Germinal center (tissue), 1 donor: ENCODE measurements at regions not wholly inside any gene's neighbourhood (a gene's known extent, or its start where the extent isn't known, plus 50 kb on each side); places are given as distances from the start of the nearest gene placed in this dataset.

ENCODE experiments used
- DNase-seq: peaks from one replicate; pipeline ENCODE4 v3.0.0; 2012; ENCODE audit warnings: mixed read lengths, low spot score

DNA sequence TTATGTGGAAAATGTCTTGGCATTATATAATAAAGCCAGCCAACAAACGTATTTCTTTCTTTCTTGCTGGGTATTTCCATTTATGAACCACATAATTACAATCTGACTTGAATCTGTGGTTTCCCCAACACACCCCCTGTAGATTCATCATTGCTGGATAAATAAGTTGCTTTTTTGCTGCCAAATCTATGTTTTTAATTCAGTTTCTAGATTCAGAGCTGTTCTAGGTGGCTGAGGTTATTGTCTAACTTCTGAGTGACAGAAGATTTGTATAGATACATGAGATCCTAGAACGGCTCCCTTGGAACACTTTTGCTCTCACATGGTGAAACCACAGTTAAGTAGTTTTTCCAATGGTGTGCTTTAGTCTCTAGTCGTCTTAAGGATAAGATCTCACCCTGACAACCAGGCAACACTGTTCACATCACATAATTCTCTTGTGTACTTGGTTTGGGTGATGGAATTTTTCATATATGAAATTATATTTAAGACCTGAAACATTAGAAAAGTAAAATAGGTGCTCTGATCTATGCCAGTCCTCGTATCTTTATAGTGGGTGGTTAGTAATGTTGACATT is 239.1 kb downstream of the KLF12 start:
- no peak for DNase-seq

DNA sequence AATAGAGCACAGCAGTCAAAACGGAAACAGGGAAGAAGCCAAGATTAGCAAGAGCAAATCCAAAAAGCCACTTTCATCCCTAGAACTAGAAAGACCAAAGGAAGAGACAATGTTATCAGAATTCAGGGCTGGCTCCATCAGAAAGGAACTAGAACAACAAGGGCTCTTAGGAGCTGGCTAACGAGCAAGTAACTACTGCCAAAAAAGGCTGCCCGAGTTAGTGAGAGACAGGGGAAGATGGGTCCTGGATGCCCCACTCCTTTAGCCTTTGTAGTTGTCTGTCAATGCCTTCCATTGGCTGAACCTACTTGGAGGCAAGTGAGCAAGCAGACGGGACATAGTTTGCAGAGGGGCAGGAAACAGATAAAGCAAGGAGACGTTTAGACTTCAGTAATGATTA is 240.4 kb downstream of the KLF12 start:
- no peak for DNase-seq

DNA sequence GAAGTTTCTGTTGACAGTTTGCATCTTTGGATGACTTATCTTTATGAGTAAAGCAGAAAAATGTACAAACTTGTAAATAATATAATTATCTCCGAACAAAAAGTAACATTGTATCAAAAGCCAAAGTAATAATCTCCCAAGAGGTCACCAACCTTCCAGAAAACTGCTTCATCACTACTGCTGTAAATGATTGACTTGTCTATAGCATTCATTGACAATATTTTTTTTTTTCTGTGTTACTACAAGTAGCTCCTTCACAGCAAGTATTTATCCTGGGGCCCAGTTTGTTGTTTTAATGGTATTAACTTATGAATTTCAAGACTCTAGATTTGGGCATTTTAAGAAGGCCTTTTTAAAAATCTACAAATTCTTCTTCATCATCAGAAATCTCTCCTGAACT is 242.4 kb downstream of the KLF12 start:
- DNase-seq = no peak

DNA sequence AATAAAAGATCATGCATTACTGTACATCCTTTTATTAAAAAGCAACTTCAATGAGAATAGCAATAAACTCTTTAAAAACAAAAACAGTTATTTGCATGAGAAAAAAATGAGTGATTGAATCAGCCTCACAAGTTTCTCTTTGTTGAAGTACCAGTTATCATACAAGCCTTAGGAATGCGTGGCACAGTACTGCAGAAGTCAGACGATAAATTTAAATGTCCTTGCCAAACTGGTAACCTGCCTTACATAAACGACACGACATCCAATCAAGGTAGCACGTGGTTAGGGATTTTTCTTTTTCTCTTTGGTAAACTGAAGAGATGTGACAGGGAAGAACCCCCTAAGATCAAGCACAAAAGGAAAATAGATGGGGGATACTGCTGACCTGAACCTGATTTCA is 251.0 kb downstream of the KLF12 start:
- no peak for DNase-seq

DNA sequence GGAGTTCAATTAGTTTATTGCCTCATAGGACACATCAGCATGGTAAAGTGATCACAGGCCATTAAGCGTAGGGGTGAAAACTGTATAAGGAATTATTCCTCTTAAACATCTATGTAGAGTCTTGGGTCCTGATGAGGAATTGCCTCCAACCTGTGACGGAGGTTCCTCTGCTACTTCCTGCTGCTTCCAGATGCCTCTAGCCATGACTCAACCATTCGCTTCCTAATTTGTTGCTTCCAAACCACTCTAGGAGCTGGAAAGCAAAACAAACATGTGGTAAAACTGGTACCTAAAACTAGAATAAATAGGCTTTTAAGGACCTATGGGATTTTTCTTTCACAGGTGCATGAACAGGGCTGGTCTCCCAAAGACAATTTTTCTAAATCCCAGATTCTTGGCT is 253.8 kb downstream of the KLF12 start:
- no peak for DNase-seq

DNA sequence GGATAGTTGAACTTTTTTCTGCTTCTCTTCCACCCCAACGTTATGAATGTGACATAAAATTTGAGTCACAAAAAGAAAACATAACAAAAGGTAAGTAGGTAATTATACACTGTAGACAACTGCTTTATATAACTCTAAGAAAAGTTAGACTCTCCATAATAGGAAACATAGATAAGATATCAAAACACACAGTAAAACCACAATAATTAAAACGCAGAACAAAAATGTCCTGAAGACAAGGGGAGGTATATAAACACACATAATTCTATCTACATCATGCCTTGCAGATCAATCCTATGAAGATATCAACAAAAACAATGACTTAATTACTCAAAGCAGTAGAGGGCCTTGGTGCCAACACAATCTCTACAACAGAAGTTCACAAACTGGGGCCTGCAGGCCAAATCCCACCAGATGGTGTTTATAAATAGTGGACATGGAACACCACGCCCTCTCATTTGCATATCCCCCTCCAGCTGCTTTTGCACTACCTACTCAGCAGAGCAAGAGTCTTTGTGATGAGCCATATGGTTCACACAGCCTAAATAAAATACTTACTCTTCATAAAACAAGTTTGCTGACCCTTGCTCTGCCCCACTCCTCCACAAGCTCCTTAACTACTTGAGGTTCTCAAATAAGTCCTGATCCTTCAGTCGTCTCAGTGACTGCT is 254.7 kb downstream of the KLF12 start:
- DNase-seq = no peak

DNA sequence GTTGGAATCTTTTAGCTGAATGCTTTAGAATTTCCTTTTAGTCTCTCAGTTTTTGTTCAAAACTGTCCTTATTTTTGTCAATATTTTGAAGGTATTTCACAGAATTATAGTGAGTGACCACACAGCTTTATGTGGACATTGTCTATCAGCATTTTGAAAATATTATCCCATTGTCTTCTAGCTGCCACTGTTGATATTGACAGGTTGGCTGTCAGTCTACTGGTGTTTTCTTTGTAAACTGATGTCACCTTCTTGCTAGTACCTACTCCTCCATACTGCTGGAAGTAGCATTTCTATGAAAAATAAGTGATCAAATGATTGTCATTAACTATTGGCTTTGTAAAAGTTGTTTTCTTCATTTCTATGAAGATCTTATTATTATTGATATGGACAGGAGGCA is 256.8 kb downstream of the KLF12 start:
- DNase-seq = no peak

DNA sequence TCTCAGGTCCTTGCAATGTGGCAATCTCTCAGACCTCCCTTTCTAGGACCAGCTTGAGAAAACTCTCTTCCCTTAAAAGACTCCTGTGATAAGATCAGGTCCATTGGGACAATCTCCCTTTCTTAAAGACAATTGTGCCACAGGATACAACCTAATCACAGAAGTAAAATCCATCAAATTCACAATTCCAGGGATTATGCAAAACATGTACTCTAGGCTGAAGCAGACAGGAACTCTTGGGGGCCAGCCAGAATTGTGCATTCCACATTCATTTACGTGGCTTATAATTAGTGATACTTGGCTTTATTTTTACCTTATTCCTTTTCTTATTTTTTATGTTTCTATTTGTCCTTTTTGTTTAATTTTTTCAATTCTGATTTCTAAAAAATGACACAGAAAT is 257.9 kb downstream of the KLF12 start:
- DNase-seq = no peak

DNA sequence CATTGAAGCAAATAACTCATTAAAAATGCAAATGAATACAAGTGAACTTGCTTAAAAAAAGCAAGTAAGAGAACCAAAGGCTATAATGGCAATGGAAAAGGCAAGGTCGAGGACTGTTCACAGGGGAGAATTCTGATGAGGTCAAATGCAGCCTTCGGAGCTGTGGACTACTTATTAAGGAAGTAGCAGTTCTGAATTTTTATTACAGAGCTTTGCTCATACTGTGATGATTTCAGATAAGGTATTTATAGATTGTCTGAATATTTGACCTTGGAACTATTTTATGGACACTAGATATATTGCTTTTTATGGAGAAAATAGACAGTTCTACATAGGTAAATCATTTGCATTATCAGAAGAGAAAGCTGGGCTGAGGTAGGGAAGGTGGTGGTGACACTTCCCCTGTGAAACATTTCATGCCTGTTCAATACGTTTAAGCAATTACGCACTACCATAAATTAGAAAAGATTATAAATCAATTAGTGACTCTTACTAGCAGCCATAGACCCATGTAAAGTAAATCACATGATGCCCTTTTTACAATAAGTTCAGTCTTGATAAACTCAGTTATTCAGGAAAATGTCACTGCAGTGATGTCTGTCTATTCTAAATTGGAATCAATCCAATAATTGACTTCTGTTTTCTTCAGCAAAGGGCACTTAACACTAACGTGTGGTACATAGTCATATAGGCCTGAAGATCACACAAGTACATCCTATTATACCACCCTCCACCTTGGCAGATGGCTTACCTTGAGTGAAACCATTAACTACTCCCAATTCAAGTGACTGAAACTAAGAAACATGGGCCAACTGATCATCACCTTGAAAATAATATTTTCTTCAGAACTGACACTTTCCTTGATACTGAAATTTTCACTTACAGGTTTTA is 260.0 kb downstream of the KLF12 start:
- DNase-seq = no peak

DNA sequence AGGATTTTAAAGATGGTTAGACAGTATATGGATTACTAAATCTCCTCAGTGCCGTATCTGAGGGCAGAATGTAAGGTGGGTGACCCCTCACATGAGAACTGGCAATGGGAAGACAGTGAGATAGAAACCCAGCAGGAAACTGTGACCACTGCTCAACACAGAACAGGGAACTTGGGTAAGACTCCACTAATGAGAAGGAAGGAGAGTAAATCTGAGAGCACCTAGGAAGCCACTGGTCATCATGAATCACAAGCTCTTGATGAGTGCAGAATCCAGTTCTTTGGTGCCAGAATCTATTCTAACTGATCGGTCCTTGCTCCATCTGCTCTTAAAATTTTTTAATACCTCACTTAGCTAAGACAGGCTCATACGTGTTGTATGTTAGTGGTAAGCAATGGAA is 261.8 kb downstream of the KLF12 start:
- DNase-seq = no peak

DNA sequence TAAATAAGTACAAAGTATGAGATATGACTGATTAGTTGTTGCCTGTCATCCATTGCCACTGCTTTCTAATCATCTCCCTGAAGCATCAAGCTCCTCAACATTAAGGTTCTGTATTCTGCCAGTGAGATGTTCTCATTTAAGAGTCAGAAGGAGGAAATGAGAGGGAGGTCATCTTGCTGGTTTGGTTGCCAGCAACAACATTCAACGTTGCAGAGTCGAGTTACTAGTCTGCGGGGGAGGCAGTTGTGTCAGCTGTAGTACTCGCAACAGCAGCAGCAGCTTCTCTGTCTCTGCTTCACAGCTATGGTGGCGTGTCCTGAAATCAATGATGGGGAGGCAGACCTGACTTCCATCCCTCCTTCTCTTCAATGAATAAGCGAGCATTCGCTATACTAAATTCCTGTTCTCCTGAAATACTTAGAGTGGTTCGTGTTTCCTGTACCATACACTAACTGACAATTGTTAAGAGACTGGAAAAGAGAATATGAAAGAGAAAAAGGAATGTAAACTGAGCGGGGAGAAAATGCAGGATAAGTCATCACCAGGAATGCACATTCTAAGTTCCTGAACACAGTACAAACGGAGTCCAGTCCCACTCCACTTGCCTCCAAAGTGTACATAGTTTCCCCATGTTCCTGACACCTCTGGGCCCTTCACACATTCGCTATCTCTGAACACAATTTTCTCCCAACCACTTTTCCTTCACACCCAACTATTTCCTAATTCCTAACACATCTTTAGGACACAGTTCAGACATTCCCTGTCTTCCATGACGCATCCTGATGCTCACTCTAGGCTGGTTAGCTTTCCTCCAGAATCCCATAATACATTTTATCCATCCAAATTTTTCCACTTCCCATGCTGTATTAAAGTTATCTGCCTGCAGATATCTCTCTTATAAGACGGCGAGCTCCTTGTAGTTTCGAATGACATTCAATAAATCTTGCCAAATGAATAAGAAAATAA is 263.0 kb downstream of the KLF12 start:
- DNase-seq = no peak

DNA sequence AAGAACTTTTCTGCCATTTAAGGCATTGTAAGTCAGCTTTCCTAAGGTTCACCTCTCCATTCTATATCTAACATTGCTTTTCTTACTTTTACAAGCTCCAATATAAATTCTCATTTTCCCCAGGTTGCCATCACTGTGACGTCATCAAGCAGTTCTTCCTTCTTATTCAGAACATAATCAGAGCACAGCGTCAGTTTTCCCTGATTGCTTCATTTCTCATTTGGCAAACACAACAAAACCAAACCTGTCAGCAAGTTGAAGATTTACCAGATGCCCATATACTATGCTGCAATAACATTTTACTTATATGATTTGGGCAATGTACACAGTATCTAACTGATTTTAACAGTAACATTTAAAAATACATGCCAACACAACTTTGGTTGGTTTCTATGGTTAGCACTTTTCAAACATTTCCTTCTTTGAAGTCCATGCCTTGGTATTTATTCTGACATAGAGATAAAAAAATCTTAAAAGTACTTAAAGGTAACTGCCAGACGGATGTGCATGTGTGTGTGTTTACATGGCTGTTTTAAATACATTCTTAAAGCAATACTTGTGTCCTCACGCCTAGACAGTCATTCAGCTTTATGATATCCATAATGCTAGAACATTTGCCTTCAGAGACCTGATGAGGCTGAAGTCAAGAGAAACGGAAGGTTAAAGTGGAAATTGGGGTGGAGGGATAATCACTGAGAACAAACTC is 264.0 kb downstream of the KLF12 start:
- no peak for DNase-seq

DNA sequence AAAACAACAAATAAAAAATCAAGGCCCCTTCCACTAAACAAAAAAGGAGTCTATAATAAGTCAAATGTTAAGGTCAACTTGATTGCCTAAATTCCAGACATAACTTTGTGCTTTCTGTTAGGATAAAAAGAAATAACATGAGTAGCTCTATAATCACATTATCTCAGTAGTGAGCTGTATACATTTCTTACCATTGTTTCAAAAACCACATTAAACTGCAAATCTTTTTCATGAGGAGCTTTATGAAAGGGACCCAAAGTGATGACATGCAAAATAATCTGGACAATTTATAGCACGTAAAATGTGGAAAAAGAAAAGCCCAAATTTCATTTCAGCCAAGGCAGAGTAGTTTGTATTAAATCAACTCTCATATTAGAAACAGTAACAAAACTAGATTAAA is 269.2 kb downstream of the KLF12 start:
- DNase-seq = no peak

DNA sequence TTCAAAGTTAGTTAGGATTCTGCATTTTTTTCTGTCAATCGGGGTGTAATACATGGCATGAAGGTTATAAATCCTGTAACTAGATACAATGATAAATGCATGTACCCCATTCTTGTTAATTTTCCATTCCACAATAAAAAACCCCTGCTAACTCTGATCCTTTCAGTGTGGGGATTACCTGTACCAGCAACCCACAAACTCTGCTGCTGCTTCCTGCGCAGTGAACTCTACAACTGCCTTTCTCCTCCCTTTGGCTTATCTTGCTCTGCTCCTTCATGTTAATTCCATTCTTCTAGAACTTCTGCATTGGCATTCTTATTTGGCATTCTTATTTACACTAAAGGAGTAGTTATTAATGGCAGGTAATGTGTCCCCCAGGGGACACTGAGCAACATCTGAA is 273.1 kb downstream of the KLF12 start:
- no peak for DNase-seq

DNA sequence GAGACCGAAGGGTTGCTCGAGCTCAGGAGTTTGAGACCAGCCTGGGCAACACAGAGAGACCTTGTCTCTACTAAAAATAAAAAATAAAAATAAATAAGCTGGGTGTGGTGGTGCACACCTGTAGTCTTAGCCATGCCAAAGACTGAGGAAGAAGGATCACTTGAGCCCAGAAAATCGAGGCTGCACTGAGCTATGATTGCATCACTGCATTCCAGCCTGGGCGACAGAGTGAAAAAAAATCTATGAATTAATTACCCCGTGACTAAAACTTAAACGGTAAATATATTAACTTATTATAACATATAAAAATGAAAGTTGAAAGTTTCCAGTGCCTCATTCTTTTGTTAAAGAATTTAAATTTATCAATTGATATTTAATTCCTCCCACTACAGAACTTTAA is 273.7 kb downstream of the KLF12 start:
- DNase-seq = no peak

DNA sequence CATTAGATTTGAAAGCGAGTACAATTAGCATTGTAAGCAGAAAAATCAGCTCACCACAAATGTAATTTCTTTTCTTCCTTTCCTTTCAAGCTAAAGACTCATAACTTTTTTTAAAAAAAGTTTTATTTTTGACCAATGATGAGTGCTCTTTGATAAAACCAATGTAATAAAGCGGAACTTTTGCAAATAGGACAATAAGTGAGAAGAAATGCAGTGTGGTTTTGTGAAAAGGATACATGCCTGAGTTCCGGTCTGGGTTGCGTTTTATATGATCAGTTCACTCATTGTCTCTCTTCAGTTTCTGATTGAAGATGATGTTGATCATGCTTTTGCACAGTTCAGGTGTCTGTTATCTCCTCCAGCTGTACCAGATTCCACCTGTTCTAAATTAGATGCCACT is 274.4 kb downstream of the KLF12 start:
- no peak for DNase-seq

DNA sequence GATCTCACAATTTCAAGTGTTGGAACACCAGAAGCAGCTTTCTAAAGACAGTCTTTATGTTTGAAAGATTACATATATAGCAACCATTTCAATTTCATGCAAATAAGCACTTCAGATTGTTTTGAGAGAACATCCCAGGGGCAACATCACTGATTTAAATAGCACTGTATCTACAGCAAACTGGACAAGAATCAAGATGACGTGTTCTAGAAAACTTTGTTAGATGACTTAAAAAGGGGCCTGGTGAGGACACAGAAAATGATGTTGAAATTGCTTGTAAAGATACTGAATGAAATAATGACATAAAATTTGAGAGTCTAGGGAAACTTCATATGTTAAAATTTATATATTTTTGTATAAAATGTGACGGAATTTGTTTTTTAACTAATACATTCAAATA is 277.1 kb downstream of the KLF12 start:
- no peak for DNase-seq

DNA sequence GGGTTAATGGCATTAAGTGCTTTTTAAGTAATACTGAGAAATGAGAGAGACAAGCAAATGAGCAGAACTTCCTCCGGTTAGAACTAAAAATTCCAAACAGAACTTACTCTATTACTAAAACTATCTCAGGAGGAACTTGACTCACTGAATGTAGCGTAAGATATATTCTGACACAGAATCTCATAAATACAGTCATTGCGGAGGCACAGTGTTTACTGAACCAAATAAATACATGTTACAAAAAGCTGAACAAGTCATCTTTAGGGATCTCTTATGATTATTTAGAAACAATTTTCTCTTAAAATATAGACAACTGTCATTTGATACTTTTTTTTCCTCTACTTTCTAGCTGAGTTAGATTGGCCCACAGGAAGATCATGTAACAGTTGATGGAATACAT is 283.1 kb downstream of the KLF12 start:
- no peak for DNase-seq

DNA sequence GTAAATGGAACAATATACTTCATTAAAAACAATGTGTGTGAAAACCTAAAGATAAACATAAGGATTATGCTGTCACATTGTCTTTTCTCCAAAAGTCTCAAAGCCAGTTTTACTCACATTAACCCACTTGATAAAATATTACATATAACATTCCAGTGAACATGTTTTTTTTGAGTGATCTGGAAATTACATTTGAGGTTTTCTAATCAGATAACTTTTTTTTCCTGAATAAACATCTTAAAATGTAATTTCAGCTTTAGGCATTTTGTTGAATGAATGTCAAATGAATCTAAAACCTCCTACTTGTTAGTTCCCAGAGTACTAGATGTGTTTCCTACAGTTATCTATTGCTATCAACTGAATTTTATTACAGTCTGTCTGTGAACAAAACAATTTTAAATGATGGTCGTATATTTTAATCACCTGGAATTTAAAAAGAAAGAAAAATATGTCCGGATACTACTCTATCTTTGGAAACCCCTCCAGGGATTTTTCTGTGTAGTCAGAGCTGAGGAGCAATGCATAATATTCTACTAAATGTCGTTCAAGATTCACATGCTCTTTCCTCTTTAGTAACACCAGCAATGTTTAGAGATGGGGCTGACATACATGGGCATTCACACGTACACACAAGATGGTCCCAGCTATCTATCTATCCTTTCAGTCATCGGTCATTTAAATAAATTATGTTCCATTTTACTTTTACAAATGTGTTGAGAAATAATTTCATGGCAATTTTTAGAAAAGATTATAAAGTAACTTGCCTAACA is 283.9 kb downstream of the KLF12 start:
- no peak for DNase-seq

DNA sequence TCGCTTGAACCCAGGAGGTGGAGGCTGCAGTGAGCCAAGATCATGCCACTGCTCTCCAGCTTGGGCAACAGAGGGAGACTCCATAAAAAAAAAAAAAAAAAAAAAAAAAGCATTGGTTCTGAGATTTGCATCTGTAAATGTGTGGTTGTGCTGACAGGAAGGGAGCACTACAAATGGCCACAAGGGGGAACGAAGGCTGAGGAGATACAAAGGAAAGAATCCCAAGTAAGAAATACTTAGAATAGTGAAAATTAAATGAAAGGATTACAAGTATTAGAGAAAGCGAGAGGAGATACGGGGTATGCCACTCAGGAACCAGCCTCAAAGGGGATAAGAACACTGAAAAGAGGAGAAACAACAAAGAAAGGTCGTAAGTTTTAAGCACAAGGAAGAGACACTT is 284.9 kb downstream of the KLF12 start:
- no peak for DNase-seq

DNA sequence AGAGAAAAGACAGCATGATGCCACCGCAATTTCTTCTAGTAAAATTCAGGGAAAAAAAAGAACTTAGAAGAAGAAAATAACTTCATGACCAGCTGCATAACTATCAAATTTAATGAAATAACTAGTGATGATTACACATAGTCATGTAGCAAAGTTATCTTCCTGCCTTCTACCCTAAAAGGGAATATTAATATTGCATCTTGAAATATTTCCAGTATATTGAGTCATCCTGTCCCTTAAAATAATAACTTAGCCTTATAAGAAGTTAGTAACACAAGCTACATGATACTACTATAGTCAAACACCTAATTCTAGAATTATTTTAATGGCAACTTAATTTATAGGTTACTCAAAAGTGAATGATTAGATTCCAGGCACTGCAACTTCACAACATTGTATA is 289.2 kb downstream of the KLF12 start:
- no peak for DNase-seq
